ENCODE measurements at regions not wholly inside any gene's neighbourhood (a gene's known extent, or its start where the extent isn't known, plus 50 kb on each side); places are given as distances from the start of the nearest gene placed in this dataset.
A peak's percentile ranks its signal among the peaks of the same experiment; 100 is the strongest.
"Not testable (repeated sequence)": the region's sequence is repeated elsewhere in the genome, so short reads cannot be mapped to it uniquely, and the experiment has no call there.

DNA sequence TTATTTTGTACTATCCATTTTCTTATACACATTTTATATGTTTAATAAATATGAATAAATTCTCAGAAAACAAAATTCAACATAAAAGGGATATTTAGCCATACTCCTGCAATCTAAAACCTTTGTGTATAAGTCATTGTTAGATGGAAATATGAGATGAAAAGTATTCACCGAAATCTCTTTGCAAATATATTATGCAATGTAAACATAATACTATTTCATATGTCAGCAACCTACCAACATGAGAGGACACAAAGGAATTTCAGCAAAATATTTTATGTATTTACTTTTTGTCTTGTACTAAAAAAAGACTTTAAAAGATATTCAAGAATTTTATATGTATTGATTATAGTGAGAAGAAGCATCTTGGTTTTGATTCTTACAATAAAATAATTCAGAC is 1623.4 kb downstream of the EFNA5 start:
- DNase-seq (ENCODE audit: low read depth, low spot score), result no peak
- in situ Hi-C loops (cut with HindIII; ENCODE audit: low sequenced_read_pairs), result no loop called here
- TF ChIP-seq, protein P1, sequence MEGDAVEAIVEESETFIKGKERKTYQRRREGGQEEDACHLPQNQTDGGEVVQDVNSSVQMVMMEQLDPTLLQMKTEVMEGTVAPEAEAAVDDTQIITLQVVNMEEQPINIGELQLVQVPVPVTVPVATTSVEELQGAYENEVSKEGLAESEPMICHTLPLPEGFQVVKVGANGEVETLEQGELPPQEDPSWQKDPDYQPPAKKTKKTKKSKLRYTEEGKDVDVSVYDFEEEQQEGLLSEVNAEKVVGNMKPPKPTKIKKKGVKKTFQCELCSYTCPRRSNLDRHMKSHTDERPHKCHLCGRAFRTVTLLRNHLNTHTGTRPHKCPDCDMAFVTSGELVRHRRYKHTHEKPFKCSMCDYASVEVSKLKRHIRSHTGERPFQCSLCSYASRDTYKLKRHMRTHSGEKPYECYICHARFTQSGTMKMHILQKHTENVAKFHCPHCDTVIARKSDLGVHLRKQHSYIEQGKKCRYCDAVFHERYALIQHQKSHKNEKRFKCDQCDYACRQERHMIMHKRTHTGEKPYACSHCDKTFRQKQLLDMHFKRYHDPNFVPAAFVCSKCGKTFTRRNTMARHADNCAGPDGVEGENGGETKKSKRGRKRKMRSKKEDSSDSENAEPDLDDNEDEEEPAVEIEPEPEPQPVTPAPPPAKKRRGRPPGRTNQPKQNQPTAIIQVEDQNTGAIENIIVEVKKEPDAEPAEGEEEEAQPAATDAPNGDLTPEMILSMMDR (IDR thresholded peaks at IDR 0.05; ENCODE audit: low read depth, low read length), result no peak
- no peak overlapping the region for H3K4me3 ChIP-seq (ENCODE audit: low read depth, low read length)

DNA sequence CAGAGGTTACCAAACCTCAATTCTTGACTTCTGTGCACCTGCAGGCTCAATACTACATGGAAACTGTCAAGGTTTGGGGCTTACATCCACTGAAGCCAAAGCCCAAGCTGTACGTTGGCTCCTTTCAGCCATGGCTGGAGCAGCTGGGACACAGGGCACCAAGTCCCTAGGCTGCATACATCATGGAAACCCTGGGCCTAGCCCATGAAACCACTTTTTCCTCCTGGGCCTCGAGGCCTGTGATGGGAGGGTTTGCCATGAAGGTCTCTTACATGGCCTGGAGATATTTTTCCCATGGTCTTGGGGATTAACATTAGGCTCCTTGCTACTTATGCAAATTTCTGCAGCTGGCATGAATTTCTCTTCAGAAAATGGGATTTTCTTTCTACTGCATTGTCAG is 1638.7 kb downstream of the EFNA5 start:
- H3K4me3 ChIP-seq (ENCODE audit: low read depth, low read length); DNase-seq (ENCODE audit: low read depth, low spot score); in situ Hi-C loops (cut with HindIII; ENCODE audit: low sequenced_read_pairs): not testable (repeated sequence)

DNA sequence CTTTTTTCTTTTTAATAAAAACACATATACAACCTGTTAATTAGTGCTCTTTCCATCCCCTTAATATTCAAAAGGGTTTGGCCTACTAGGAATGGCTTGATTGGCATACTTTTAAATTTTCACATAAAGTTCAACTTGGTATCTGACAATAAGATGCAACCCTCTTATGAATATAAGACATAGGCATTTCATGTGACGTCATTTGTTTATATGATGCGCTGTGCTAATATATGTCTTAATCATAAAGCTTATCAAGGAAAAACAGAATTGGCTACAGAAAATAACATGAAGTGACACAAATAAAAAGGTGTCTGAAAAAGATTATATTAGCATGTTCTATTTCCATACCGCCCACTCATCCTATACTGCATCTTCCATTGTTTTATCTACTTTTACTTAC is 1642.4 kb downstream of the EFNA5 start:
- no peak overlapping the region for H3K4me3 ChIP-seq (ENCODE audit: low read depth, low read length)
- TF ChIP-seq, protein P1 (IDR thresholded peaks at IDR 0.05; ENCODE audit: low read depth, low read length), result no peak
- no peak for DNase-seq (ENCODE audit: low read depth, low spot score)
- in situ Hi-C loops (cut with HindIII; ENCODE audit: low sequenced_read_pairs), result no loop called here

DNA sequence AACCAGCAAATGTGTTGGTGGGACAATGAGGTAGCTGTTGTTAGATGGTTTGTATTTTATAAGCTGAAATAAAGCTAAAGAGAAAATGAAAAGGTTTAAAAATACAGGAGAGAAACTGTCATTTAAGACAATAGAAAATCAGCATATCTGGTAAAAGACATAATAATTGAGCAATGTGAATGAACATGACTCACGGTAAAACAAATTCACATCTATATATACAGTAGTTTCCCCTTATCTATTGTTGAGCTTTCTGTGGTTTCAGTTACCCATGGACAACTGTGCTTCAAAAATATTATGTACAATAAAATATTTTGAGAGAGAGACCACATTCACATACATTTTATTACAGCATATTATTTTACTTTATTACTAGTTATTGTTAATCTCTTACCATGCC is 1649.8 kb downstream of the EFNA5 start:
- H3K4me3 ChIP-seq (ENCODE audit: low read depth, low read length), result no peak overlapping the region
- in situ Hi-C loops (cut with HindIII; ENCODE audit: low sequenced_read_pairs), result no loop called here
- peak; percentile 13 for DNase-seq (ENCODE audit: low read depth, low spot score)
- TF ChIP-seq, protein P1 (IDR thresholded peaks at IDR 0.05; ENCODE audit: low read depth, low read length), result no peak

DNA sequence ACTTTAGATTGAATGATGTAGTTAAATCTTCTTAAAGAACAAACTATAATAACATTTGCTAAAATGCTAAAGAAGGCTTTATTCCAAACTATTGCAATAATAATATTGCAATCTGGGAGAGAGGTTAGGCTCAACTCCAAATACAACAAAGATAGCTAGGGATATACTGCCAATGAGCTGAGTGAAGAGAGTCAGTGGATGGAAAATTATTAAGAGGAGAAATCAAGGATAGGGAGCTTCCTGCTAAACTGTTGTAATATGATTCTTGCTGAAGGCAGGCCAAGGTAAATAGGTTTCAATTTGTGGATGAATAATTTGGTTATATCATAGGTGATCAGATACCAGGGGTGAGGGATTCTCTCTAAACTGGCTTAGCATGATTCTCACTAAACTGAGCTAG is 1651.5 kb downstream of the EFNA5 start:
- DNase-seq (ENCODE audit: low read depth, low spot score), result peak; percentile 62
- TF ChIP-seq, protein P1 (IDR thresholded peaks at IDR 0.05; ENCODE audit: low read depth, low read length), result no peak
- in situ Hi-C loops (cut with HindIII; ENCODE audit: low sequenced_read_pairs), result no loop called here
- H3K4me3 ChIP-seq (ENCODE audit: low read depth, low read length), result no peak overlapping the region

DNA sequence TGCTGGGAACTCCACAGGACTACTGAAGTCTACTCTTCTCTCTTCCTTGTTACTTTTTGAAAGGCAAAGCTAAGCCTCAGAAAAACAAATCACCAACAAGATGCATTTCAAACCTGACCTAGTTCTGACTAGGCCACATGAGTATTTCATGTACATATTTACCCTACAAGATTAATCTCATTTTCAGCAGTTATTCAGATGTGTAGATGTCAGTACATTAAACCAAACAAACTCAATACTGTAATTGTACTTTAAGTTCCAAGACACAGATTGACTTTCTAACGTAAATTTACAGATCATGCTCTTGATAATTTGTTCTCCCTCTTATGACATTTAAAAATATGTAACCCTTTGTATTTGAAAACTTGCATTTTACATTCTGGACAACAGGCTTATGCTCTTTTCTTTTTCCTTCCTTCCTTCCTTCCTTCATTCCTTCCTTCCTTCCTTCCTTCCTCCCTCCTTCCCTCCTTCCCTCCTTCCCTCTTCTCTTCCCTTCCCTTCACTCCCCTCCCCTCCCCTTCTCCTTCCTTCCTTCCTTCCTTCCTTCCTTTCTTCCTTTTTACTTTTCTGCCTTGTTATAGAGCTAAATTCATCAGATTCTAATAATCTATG is 1653.4 kb downstream of the EFNA5 start:
- no peak overlapping the region for H3K4me3 ChIP-seq (ENCODE audit: low read depth, low read length)
- in situ Hi-C loops (cut with HindIII; ENCODE audit: low sequenced_read_pairs), result no loop called here
- DNase-seq (ENCODE audit: low read depth, low spot score), result no peak
- TF ChIP-seq, protein P1 (IDR thresholded peaks at IDR 0.05; ENCODE audit: low read depth, low read length), result no peak

DNA sequence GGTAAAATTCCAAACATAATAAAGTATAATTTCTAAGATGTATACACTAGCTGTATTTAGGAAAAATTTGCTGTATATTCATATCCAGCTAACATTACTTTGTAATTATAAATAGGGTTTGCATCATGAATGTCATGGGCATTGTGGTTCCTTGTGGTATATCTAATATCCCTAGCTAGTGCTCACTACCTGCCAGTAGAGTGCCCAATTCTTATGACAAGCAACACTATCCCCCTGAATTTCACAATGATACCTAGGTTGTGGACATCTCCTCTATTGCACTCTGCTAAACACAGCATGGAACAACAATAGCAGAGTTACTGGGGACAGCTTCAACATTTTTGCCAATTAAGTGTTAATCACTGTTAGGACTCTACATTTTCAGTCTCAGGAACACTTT is 1656.5 kb downstream of the EFNA5 start:
- no peak for DNase-seq (ENCODE audit: low read depth, low spot score)
- TF ChIP-seq, protein P1 (IDR thresholded peaks at IDR 0.05; ENCODE audit: low read depth, low read length), result no peak
- in situ Hi-C loops (cut with HindIII; ENCODE audit: low sequenced_read_pairs), result no loop called here
- H3K4me3 ChIP-seq (ENCODE audit: low read depth, low read length), result no peak overlapping the region
